Vagina (tissue), 2 donors: ENCODE measurements at regions not wholly inside any gene's neighbourhood (a gene's known extent, or its start where the extent isn't known, plus 50 kb on each side); places are given as distances from the start of the nearest gene placed in this dataset.

ENCODE experiments used
- CTCF ChIP-seq, 3 experiments: fragments of 450-650 bp in 2 of 3; fragments of 200-600 bp in 1 of 3; sonication (generic) in 1 of 3; IDR thresholded peaks; one replicate each; pipeline ENCODE4 v1.5.1; 2017 to 2019; ENCODE audit warnings: antibody characterized with exemption in 3 of 3, mild to moderate bottlenecking in 2 of 3, moderate library complexity in 2 of 3
- POLR2A ChIP-seq, 2 donors: fragments of 450-650 bp; IDR thresholded peaks; one replicate each; pipeline ENCODE4 v1.6.1; 2017; ENCODE audit warnings: antibody characterized with exemption in 2 of 2, mild to moderate bottlenecking in 2 of 2, moderate library complexity in 2 of 2
- POLR2AphosphoS5 ChIP-seq, 2 donors: sonication (generic); formaldehyde crosslinking; IDR thresholded peaks; one replicate each; pipeline ENCODE4 v1.9.0; 2017; ENCODE audit warnings: antibody characterized with exemption in 2 of 2, mild to moderate bottlenecking in 2 of 2, low read depth in 1 of 2; ENCODE audit not compliant: insufficient read depth in 1 of 2

GRCh38 chr3:107133891-107134290 lies 243.3 kb upstream of the CCDC54 start:
- TF ChIP-seq POLR2A (IDR thresholded peaks at IDR 0.05) (no peak), CTCF (IDR thresholded peaks at IDR 0.05) (no peak), POLR2AphosphoS5 (IDR thresholded peaks at IDR 0.05; ENCODE audit: insufficient read depth in 1 of 2, low read depth in 1 of 2) (no peak)
